ENCODE measurements at regions not wholly inside any gene's neighbourhood (a gene's known extent, or its start where the extent isn't known, plus 50 kb on each side); places are given as distances from the start of the nearest gene placed in this dataset.
"Not testable (repeated sequence)": the region's sequence is repeated elsewhere in the genome, so short reads cannot be mapped to it uniquely, and the experiment has no call there.

- no peak for DNase-seq
- no peak for TF ChIP-seq CTCF (IDR thresholded peaks at IDR 0.05; ENCODE audit: low read depth, low read length)
- H3K4me1 ChIP-seq = 0 out of 2 replicates have a peak, but pooled peaks cover 9% of the 10 kb centered on the region
Observed at GRCh38 chr10:118969014-118969413, 60.5 kb upstream of the NANOS1 start.

GRCh38 chr10:118970770-118971169, 58.7 kb upstream of the NANOS1 start:
- Histone ChIP-seq H3K36me3 (no peaks in the 10 kb centered on the region), H3K9me3 (no peaks in the 10 kb centered on the region), H3K4me1 (0 out of 2 replicates have a peak, but pooled peaks cover 9% of the 10 kb centered on the region), H3K27me3 (no peaks in the 10 kb centered on the region), H3K4me3 (ENCODE audit: low read depth, low read length) (no peak overlapping the region)
- DNase-seq = peak; percentile 32
- no peak for TF ChIP-seq CTCF (IDR thresholded peaks at IDR 0.05; ENCODE audit: low read depth, low read length)

More at GRCh38 chr10:118969014-118969413, 60.5 kb upstream of the NANOS1 start:
- Histone ChIP-seq H3K36me3 (no peaks in the 10 kb centered on the region), H3K4me3 (ENCODE audit: low read depth, low read length) (no peak overlapping the region), H3K9me3 (no peaks in the 10 kb centered on the region), H3K27me3 (no peaks in the 10 kb centered on the region)

- TF ChIP-seq CTCF (IDR thresholded peaks at IDR 0.05; ENCODE audit: low read depth, low read length) = no peak
- Histone ChIP-seq H3K4me1 (0 out of 2 replicates have a peak, but pooled peaks cover 9% of the 10 kb centered on the region), H3K9me3 (no peaks in the 10 kb centered on the region), H3K27me3 (no peaks in the 10 kb centered on the region), H3K4me3 (ENCODE audit: low read depth, low read length) (no peak overlapping the region), H3K36me3 (no peaks in the 10 kb centered on the region)
- no peak for DNase-seq
Observed at GRCh38 chr10:118971187-118971586, 58.3 kb upstream of the NANOS1 start.

- no peak for DNase-seq
- peak; percentile 22; the same call in 1 of the 2 replicates for TF ChIP-seq CTCF (IDR thresholded peaks at IDR 0.05; ENCODE audit: low read depth, low read length)
- no peaks in the 10 kb centered on the region for H3K27me3 ChIP-seq
- no peak overlapping the region for H3K4me3 ChIP-seq (ENCODE audit: low read depth, low read length)
- H3K9me3 ChIP-seq = no peaks in the 10 kb centered on the region
- H3K4me1 ChIP-seq = 0 out of 2 replicates have a peak, but pooled peaks cover 9% of the 10 kb centered on the region
- no peaks in the 10 kb centered on the region for H3K36me3 ChIP-seq
Observed at GRCh38 chr10:118971876-118972275, 57.6 kb upstream of the NANOS1 start.

- no peak for TF ChIP-seq CTCF (IDR thresholded peaks at IDR 0.05; ENCODE audit: low read depth, low read length)
- DNase-seq = no peak
- H3K4me3 ChIP-seq (ENCODE audit: low read depth, low read length) = no peak overlapping the region
- no peaks in the 10 kb centered on the region for H3K9me3 ChIP-seq
- no peaks in the 10 kb centered on the region for H3K27me3 ChIP-seq
- 0 out of 2 replicates have a peak, but pooled peaks cover 9% of the 10 kb centered on the region for H3K4me1 ChIP-seq
- H3K36me3 ChIP-seq = no peaks in the 10 kb centered on the region
Observed at GRCh38 chr10:118973744-118974143, 55.8 kb upstream of the NANOS1 start.

- no peak for TF ChIP-seq CTCF (IDR thresholded peaks at IDR 0.05; ENCODE audit: low read depth, low read length)
- Histone ChIP-seq H3K36me3 (no peaks in the 10 kb centered on the region), H3K4me1 (0 out of 2 replicates have a peak, but pooled peaks cover 9% of the 10 kb centered on the region), H3K27me3 (no peaks in the 10 kb centered on the region), H3K9me3 (no peaks in the 10 kb centered on the region), H3K4me3 (ENCODE audit: low read depth, low read length) (no peak overlapping the region)
- no peak for DNase-seq
Observed at GRCh38 chr10:118974951-118975350, 54.6 kb upstream of the NANOS1 start.

- not testable (repeated sequence) for H3K4me1 ChIP-seq; DNase-seq; H3K36me3 ChIP-seq; H3K4me3 ChIP-seq (ENCODE audit: low read depth, low read length); H3K27me3 ChIP-seq; H3K9me3 ChIP-seq
Observed at GRCh38 chr10:118976219-118976618, 53.3 kb upstream of the NANOS1 start.

Data from BE2C (cell line).